GM18520 (cell line): ENCODE measurements at regions not wholly inside any gene's neighbourhood (a gene's known extent, or its start where the extent isn't known, plus 50 kb on each side); places are given as distances from the start of the nearest gene placed in this dataset.
A peak's percentile ranks its signal among the peaks of the same experiment; 100 is the strongest.
"Not testable (repeated sequence)": the region's sequence is repeated elsewhere in the genome, so short reads cannot be mapped to it uniquely, and the experiment has no call there.

Source experiments
- ATAC-seq: cut with Tn5 transposase; IDR thresholded peaks from one replicate; pipeline ENCODE4 v1.9.1; 2021; ENCODE audit not compliant: unreplicated experiment

DNA sequence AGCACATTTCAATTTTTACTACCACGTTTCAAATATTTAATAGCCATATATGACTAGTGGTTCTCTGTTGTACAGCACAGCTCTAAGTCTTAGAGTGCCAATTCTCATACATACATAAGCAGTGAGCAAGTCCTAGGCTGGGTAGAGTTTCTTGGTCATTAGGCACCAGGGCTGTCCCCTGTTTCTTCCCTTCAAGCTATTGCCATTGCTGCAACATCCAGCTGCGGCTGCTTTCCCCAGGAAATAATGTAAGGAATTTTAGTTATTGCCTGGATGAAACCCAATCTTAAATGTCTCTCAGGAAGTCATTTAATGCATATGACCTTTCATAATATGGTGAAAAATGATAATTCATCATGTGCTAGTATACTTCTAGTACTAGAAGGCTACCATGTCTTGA lies 74.1 kb upstream of the PPP3CA start:
- no peak for ATAC-seq

DNA sequence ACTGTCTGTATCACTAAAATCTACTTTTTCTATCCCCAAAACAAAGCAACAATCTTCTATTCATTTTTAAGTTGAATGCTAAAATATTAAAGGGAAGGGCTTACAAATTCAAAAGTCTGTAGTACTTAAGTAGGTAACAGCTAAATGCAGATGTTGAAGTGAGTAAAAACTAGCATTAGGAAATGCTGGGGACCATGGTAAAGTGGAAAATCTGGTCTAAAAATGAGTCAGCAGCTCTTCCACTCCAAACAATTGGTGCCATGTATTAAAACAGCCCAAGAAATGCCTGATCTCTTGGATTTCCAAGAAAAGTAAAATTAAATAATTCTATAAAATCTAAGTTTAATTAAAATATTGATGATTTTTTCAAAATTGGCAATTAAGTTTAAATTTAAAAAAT lies 73.3 kb upstream of the PPP3CA start:
- no peak for ATAC-seq

DNA sequence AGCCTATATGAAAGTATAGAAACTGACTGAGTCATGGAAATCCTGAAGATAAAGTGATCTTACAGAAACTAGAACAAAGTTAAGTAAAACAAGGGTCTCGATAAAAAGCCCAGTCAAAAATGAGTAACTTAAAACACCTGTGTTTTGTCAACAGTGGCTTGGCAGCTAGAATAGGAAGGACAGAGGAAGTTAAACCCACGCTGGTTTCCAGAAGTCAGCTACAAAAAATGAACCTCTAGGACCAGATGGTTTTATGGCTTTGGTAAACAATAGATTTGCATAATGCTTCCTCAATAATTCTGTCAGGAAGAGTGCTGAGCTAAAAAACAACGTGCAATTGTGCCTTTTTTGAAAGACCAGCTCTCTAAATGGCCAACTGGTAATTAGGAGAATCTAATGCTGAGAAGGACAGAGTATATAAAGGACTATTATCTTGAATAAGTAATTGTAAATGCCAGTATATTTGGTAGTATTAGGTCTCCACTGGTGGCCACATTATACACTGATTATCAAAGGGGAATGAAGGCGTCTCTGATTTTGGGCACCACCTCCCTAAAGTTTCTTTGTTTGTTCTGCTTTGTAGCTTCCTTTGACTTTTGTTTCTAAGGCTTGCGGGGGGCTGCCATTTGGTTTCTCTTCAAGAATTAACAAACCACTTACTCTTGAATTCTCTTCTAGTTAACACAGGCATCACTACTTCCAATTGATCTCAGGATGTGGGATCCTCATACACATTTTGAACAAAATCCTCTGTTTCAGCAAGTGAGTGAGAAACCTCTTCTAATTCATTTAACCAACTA lies 72.2 kb upstream of the PPP3CA start:
- ATAC-seq: peak; percentile 57

DNA sequence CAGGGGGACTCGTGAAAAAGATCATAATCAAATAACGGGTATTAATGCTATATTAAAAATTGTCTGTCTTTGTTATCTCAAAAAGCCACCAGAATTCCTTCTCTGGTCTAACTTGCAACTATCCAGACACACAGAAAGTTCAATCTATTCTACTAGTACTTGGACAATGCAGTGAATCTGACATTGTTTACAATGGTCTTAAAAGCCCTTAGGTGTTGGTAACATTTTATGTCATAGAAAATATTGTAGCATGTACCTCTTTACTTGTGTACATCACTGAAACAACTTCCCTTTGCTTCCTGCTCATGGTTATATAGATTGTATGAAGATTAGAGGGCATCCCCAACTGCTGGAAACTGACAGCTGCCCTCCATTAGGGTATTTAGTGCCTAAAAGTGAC lies 71.1 kb upstream of the PPP3CA start:
- ATAC-seq: no peak

DNA sequence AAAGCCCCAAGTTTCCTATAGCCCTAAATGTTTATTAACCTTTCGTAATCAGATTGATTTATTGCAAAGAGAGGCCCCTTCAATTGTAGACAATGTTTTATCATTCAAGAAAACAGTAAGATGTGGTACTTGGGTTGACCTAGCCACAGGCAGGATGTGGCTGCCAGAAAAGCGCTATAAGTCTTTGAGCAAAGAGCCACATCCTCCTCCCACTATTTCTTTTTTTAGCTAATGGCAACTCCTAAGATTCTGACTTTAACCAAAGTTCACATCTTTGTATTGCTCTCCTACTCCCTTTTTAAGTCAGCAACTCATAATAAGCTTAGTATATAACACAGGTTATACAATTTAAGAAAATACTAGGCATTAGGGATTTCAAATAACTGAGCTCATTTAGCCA lies 70.7 kb upstream of the PPP3CA start:
- ATAC-seq: peak; percentile 70

DNA sequence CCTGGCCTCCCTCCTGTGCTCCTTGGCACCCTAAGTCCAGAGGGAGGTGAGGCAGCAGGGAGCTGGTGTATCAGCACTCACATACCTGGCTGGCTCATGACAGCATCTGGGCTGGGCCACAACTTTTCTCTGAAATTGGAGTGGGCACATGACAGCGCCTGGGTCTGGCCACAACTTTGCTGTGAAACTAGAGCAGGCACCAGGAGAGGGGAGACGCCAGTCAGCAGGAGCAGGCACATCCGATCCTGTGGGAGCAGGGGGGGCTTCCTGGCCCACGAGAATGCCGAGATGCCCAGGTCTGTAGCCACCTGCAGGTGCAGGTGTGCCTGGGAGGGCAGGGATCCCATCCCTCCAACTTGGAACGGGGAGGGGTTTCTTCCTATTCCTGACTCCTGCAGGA lies 69.7 kb upstream of the PPP3CA start:
- ATAC-seq: no peak

DNA sequence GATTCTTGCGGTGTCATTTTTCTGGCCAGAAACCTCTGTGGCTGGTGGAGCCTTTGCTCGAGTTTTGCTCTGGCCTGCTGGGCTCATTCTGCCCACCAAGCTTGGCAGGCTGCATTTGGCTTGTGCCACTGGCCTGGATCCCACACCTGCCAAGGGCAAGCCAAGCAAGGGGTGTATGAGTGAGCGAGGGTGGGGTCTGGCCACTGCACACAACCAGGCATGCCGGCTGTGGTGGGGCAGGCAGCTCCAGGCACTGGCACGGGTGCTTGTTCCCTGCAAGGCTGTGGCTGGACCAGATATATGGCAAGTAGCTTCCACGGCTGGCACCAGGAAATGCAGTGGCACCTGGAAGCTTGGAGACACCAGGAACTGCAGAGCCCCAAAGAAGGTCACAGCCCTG lies 68.6 kb upstream of the PPP3CA start:
- ATAC-seq: no peak

DNA sequence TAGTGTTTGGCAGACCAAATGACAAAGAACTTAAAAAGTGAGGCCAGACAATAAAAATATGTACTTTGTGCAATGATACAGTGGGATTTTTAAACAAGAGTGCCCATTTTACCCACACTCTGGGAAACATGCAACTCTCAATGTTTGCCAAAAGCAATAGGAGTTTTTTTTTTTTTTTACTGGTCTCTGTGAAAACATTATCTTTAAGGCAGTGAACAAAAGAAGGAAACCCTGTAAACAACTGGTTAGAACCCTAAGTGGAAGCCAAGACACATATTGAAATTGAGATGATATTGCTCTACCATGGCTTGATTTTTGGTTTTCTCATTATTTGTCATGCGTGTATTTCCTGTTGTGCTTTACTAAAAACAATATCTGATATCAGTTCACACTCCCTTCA lies 67.2 kb upstream of the PPP3CA start:
- no peak for ATAC-seq

DNA sequence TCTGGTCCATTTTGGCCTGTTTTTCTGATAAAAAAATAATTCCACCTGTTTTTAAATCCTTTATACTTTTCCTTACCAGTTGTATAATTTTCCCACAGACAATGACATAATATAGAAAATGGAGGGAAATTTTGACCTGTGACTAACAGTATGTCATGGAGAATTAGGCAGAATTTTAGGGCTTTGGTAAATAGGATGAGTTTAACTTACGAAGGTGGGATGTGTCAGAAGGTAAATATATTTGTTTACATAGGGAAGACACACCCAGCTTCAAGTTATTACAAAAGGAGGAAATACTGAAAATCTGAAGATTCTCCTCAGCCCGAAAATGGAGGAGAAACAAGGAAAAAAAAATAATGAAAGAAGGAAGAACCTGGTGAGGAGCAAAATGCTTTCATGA lies 64.6 kb upstream of the PPP3CA start:
- ATAC-seq: no peak

DNA sequence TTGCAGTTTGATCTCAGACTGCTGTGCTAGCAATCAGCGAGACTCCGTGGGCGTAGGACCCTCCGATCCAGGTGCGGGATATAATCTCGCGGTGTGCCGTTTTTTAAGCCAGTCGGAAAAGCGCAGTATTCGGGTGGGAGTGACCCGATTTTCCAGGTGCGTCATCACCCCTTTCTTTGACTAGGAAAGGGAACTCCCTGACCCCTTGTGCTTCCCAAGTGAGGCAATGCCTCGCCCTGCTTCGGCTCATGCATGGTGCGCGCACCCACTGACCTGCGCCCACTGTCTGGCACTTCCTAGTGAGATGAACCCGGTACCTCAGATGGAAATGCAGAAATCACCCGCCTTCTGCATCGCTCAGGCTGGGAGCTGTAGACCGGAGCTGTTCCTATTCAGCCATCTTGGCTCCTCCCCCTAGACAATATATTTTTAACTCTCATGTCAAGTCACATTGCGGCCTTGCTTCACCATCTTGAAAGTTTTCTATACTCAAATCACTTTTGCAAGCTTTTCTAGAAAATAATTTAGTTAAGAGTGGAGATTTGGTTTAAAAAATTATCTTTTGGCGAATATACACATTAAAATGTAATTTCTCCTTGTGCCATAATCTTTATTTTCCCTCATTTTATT lies 64.1 kb upstream of the PPP3CA start:
- ATAC-seq: not testable (repeated sequence)

DNA sequence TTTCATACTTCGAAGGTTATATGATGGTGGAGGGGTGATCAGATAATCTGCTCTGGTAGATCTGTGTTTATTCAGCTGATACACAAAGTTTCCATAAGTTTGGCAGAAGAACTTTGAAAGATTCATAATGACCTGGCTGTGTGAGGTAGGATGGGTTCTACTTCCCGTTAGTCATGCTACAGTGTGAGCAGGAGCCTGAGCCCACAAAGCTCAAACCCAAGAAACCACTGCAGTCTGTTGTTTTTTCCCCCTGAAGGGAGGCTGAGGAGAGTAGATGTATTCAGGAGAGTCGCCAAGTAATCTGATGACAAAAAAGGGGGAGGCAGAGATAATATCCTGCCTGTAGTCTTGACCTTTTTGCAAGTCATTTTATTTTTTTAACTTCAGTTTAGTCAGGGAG lies 52.8 kb upstream of the PPP3CA start:
- ATAC-seq: no peak

DNA sequence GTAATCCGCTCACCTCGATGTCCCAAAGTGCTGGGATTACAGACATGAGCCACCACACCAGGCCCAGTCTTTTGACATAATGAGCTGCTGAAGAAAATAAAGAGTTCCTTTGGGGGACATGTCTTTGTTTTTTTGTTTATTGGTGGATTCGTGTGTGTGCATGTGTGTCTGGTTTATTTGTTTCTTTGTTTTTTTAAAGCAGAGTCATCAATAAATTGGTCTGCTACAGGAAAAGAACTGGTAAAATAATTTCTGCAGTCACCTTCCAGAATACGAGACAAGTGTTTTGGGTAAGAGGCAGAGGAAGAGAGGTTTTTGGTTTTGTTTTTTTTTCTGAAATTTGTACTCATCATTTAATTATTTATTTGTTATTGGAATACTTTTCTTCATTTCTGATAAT lies 51.5 kb upstream of the PPP3CA start:
- no peak for ATAC-seq
